Spinal cord (tissue), 9 donors: ENCODE measurements at regions not wholly inside any gene's neighbourhood (a gene's known extent, or its start where the extent isn't known, plus 50 kb on each side); places are given as distances from the start of the nearest gene placed in this dataset.
"Not testable (repeated sequence)": the region's sequence is repeated elsewhere in the genome, so short reads cannot be mapped to it uniquely, and the experiment has no call there.

Experiments used
- DNase-seq, 6 donors: peaks; one replicate each; pipeline versions ENCODE4 v3.0.0 to v3.0.0-alpha.2; 2013 to 2015; ENCODE audit warnings: low spot score in 6 of 6, low read depth in 4 of 6
- H3K27ac ChIP-seq: one replicate; pipeline ENCODE4 v1.5.1; 2013; ENCODE audit warnings: low read depth, low read length, control low read depth
- H3K27me3 ChIP-seq: one replicate; pipeline ENCODE4 v1.6.1; 2013; ENCODE audit warnings: low read length; ENCODE audit not compliant: control insufficient read depth, insufficient read depth
- H3K36me3 ChIP-seq: one replicate; pipeline ENCODE4 v1.6.1; 2013; ENCODE audit warnings: low read length; ENCODE audit not compliant: control insufficient read depth, insufficient read depth
- H3K4me1 ChIP-seq: one replicate; pipeline ENCODE4 v1.6.1; 2013; ENCODE audit warnings: low read length; ENCODE audit not compliant: control insufficient read depth, insufficient read depth
- H3K4me3 ChIP-seq: one replicate; pipeline ENCODE4 v1.5.1; 2013; ENCODE audit warnings: low read depth, low read length, control low read depth
- H3K9me3 ChIP-seq: one replicate; pipeline ENCODE4 v1.6.1; 2013; ENCODE audit warnings: low read length; ENCODE audit not compliant: control insufficient read depth, insufficient read depth
- WGBS: methylation state at CpG from one replicate; pipeline ENCODE4 v1.1.5; 2013; ENCODE audit warnings: missing lambda C conversion rate; ENCODE audit not compliant: insufficient coverage; 5-methylcytosine and 5-hydroxymethylcytosine counted together
- donor health status: healthy.

DNA sequence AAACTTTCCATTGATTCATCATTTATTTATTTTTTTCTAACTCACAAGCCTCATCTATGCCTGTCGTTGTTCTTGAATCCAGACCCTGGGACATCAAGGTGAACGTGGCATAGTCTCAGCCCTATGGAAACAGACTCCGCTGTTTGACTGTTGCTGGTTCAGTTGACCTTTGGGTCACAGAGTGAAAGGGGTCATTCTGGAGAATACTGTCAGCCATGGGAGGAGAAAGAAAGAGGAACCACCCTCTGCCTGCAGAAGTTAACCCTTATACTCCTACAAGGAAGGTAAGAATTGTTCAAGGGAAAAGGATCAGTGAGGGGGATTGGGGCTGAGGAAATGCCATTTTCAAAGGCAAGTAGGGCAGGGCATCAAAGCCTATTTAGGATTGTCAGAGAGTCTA, 387.6 kb upstream of the MAF start:
- Histone ChIP-seq H3K4me1 (no peaks in the 10 kb centered on the region), H3K27me3 (no peaks in the 10 kb centered on the region), H3K9me3 (no peaks in the 10 kb centered on the region), H3K27ac (no peak overlapping the region), H3K36me3 (no peaks in the 10 kb centered on the region), H3K4me3 (no peak overlapping the region)
- WGBS = 70% methylated on average over 2 of the region's 3 CpGs
- DNase-seq = no peak

- 97% methylated on average over 4 of the region's 4 CpGs for WGBS
- H3K9me3 ChIP-seq = no peaks in the 10 kb centered on the region
- H3K36me3 ChIP-seq = no peaks in the 10 kb centered on the region
- H3K27ac ChIP-seq = no peak overlapping the region
- no peak for DNase-seq
- no peak overlapping the region for H3K4me3 ChIP-seq
- peaks cover 2% of the 10 kb centered on the region for H3K4me1 ChIP-seq
- H3K27me3 ChIP-seq = no peaks in the 10 kb centered on the region
Measured at GRCh38 chr16:79986352-79986751, 385.8 kb upstream of the MAF start.

GRCh38 chr16:79985606-79986005, 385.1 kb upstream of the MAF start:
- Histone ChIP-seq H3K36me3 (no peaks in the 10 kb centered on the region), H3K4me3 (no peak overlapping the region), H3K27me3 (no peaks in the 10 kb centered on the region), H3K4me1 (peaks cover 4% of the 10 kb centered on the region), H3K27ac (no peak overlapping the region), H3K9me3 (no peaks in the 10 kb centered on the region)
- DNase-seq = no peak
- WGBS = no CpG with 5 or more reads among the region's 3 CpGs

GRCh38 chr16:79984149-79984548, 383.6 kb upstream of the MAF start:
- H3K4me3 ChIP-seq, H3K27me3 ChIP-seq, H3K36me3 ChIP-seq, H3K27ac ChIP-seq, DNase-seq, H3K9me3 ChIP-seq, H3K4me1 ChIP-seq: not testable (repeated sequence)
- WGBS = 80% methylated on average over 1 of the region's 6 CpGs

DNA sequence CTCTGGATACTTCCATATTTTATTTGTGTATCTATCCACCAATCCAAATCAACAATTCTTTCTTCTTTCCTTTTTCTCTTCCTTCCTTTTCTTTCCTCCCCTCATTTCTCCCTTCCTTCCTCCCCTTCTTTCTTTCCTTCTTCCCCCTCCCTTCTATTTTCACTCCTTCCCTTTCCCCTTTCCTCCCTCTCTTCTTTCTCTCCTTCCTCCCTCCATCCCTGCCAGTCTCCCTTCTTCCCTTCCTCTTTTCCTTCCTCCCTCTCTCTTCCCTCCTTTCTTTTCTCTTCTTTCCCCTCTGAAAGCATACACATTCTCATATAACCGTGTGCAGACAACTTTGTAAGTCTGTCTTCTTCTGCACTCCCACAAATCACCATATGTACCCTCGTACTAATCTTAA, 382.3 kb upstream of the MAF start:
- Histone ChIP-seq H3K27ac (no peak overlapping the region), H3K27me3 (no peaks in the 10 kb centered on the region), H3K4me1 (peaks cover 9% of the 10 kb centered on the region), H3K9me3 (no peaks in the 10 kb centered on the region), H3K36me3 (no peaks in the 10 kb centered on the region), H3K4me3 (no peak overlapping the region)
- WGBS = no CpG with 5 or more reads among the region's 2 CpGs
- no peak for DNase-seq

GRCh38 chr16:79982361-79982760, 381.8 kb upstream of the MAF start:
- H3K27ac ChIP-seq = no peak overlapping the region
- no peaks in the 10 kb centered on the region for H3K9me3 ChIP-seq
- H3K27me3 ChIP-seq = no peaks in the 10 kb centered on the region
- no peaks in the 10 kb centered on the region for H3K36me3 ChIP-seq
- H3K4me3 ChIP-seq = no peak overlapping the region
- H3K4me1 ChIP-seq = peaks cover 9% of the 10 kb centered on the region
- WGBS = 14% methylated on average over 2 of the region's 4 CpGs
- peak in 3 of 6 donors; percentile 36 to 84 (median 66) for DNase-seq

GRCh38 chr16:79981814-79982213, 381.3 kb upstream of the MAF start:
- H3K27me3 ChIP-seq = no peaks in the 10 kb centered on the region
- no peak for DNase-seq
- no peaks in the 10 kb centered on the region for H3K36me3 ChIP-seq
- peaks cover 9% of the 10 kb centered on the region for H3K4me1 ChIP-seq
- no peaks in the 10 kb centered on the region for H3K9me3 ChIP-seq
- no peak overlapping the region for H3K4me3 ChIP-seq
- WGBS = 96% methylated on average over 4 of the region's 4 CpGs
- H3K27ac ChIP-seq = no peak overlapping the region

DNA sequence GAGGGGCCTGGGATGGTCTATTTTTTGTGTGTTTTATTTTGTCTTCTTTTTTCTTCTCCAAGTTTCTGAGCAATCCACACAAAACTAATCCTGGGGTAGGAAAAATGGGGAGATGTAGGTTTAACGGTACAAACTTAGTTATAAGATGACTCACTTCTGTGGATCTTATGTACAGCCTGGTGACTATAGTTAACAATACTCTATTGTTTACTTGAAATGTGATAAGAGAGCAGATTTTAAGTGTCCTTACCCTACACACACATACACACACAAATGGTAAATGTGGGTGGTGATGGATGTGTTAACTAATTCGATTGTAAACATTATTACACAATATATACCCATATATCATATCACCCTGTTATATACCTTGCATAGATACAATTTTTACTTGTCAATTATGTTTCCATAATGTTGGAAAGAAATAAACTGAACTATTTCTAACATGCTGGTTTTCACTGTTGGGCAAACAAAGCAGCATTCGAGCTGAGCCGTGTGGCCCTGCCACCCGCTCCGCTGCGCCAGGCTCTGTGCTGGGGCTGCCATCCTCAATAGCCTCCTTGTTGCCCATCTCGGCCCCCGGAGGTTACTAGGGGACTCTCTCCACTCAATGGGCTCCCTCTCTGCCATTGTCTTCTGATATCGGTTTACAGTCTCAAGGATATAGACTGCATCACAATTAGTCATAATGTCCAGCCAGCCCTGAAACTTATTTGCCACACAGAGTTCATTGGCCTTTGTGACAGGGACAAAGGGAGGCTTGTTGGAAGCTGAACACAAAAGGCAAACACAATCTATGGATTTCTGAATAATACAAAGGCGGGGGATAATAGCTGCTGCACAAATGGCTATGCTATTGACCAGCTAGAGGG, 380.3 kb upstream of the MAF start:
- no peak overlapping the region for H3K4me3 ChIP-seq
- WGBS = 52% methylated on average over 7 of the region's 11 CpGs
- H3K4me1 ChIP-seq = peaks cover 9% of the 10 kb centered on the region
- DNase-seq = peak in 3 of 6 donors; percentile 6 to 61 (median 43)
- no peaks in the 10 kb centered on the region for H3K9me3 ChIP-seq
- peak overlapping the region; percentile 47 for H3K27ac ChIP-seq
- no peaks in the 10 kb centered on the region for H3K36me3 ChIP-seq
- no peaks in the 10 kb centered on the region for H3K27me3 ChIP-seq

DNA sequence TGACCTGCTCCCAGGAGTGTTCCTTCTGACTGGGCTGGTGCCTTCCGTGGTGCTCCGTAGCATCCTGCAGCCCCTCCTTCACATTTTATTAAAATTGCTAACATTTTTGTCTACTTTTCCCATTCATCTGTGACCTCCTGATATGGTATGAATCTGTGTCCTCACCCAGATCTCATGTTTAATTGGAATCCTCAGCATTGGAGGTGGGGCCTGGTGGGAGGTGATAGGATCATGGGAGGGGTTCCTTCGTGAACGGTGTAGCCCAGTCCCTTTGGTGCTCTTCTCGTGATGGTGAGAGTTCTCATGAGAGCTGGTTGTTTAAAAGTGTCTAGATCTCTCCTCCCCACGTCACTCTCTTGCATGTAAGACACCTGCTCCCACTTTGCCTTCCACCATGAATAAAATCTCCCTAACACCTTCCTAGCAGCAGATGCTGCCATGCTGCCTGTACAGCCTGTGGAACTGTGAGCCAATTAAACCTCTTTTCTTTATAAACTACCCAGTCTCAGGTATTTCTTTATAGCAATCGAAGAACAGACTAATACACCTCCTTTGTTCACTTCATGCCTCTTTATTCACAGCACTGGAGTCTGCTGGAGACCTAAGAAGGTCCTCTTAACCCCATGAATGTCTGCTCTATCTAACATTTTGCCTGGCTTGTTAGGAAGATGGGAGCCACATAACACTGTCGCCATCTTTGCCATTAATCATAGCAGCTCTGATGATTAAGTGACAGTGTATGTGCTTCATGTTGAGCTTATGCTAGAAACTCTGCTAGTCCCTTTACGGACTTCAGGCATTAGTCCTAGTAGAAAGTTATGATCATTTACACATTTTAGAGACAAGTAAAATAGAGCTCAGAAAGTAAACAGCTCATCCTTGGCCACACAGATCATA, 377.7 kb upstream of the MAF start:
- DNase-seq = no peak
- Histone ChIP-seq H3K4me3 (no peak overlapping the region), H3K9me3 (no peaks in the 10 kb centered on the region), H3K4me1 (peaks cover 9% of the 10 kb centered on the region), H3K27me3 (no peaks in the 10 kb centered on the region), H3K36me3 (no peaks in the 10 kb centered on the region), H3K27ac (no peak overlapping the region)
- 94% methylated on average over 3 of the region's 9 CpGs for WGBS
